CD4-positive, alpha-beta T cell (primary cell): ENCODE measurements at regions not wholly inside any gene's neighbourhood (a gene's known extent, or its start where the extent isn't known, plus 50 kb on each side); places are given as distances from the start of the nearest gene placed in this dataset.

Experiments used
- ATAC-seq: fragments of 200-7000 bp; cut with Tn5 transposase; one replicate; pipeline ENCODE4 v1.10.0; 2022; ENCODE audit warnings: mild to moderate bottlenecking; ENCODE audit not compliant: poor library complexity
- CTCF ChIA-PET: fragments of 350-600 bp; sonication (Branson Sonifier 250); formaldehyde crosslinking; loops from one replicate; lab custom pipeline; 2021; ENCODE audit warnings: antibody characterized with exemption, inconsistent platforms; lab: Charles Lee
- POLR2A ChIA-PET: fragments of 350-600 bp; sonication (Branson Sonifier 250); formaldehyde crosslinking; loops from one replicate; lab custom pipeline; 2021; ENCODE audit warnings: antibody characterized with exemption, inconsistent platforms; lab: Charles Lee
- DNase-seq, 14 experiments: peaks; one replicate each; pipeline ENCODE4 v3.0.0-alpha.2; 2013 to 2020; ENCODE audit warnings: mixed read lengths in 2 of 14
- H3K27ac ChIP-seq, 2 donors: one replicate each; pipeline versions ENCODE4 v1.5.1 to v1.7.0; 2013; ENCODE audit warnings: low read length in 2 of 2, low read depth in 1 of 2, mild to moderate bottlenecking in 1 of 2
- H3K27me3 ChIP-seq, 2 experiments: 1 replicate in 1 of 2; 2 replicates in 1 of 2; pipeline versions ENCODE4 v1.6.1 to v1.7.0; 2013; ENCODE audit warnings: low read length in 2 of 2, control low read depth in 1 of 2, mild to moderate bottlenecking in 1 of 2, moderate library complexity in 1 of 2; ENCODE audit not compliant: insufficient read depth in 2 of 2, control insufficient read depth in 1 of 2
- H3K36me3 ChIP-seq: one replicate; pipeline ENCODE4 v1.6.1; 2013; ENCODE audit warnings: low read length, control low read depth; ENCODE audit not compliant: insufficient read depth
- H3K4me1 ChIP-seq: one replicate; pipeline ENCODE4 v1.6.1; 2013; ENCODE audit warnings: low read length, control low read depth; ENCODE audit not compliant: insufficient read depth
- H3K4me3 ChIP-seq: one replicate; pipeline ENCODE4 v1.5.1; 2013; ENCODE audit warnings: mild to moderate bottlenecking, low read length, moderate library complexity
- H3K9me3 ChIP-seq, 2 experiments: 1 replicate in 1 of 2; 2 replicates in 1 of 2; pipeline versions ENCODE4 v1.6.1 to v1.7.0; 2013; ENCODE audit warnings: low read length in 2 of 2, mild to moderate bottlenecking in 2 of 2, control low read depth in 1 of 2, moderate library complexity in 1 of 2; ENCODE audit not compliant: control insufficient read depth in 1 of 2, insufficient read depth in 1 of 2
- H3K27ac Mint-ChIP-seq: one replicate; pipeline ENCODE4 v1.8.0; 2020; ENCODE audit warnings: mixed read lengths
- H3K27me3 Mint-ChIP-seq: one replicate; pipeline ENCODE4 v1.8.0; 2021; ENCODE audit warnings: mixed read lengths
- H3K36me3 Mint-ChIP-seq: one replicate; pipeline ENCODE4 v1.8.0; 2021; ENCODE audit warnings: low read depth, mixed read lengths
- H3K4me1 Mint-ChIP-seq: one replicate; pipeline ENCODE4 v1.8.0; 2021; ENCODE audit warnings: low read depth, mixed read lengths
- H3K4me3 Mint-ChIP-seq: one replicate; pipeline ENCODE4 v1.8.0; 2020; ENCODE audit warnings: mild to moderate bottlenecking, mixed read lengths
- H3K9me3 Mint-ChIP-seq: one replicate; pipeline ENCODE4 v1.8.0; 2020; ENCODE audit warnings: mixed read lengths
- intact Hi-C, 2 experiments: fragments of 100-400 bp; cut with DNase I in 1 of 2; cut with micrococcal nuclease in 1 of 2; formaldehyde crosslinking; loops; one replicate each; pipeline versions ENCODE4 v1.15.1 to v1.9.0; 2023 to 2025; cut with DNase I, micrococcal nuclease
- TF ChIP-seq, protein P1 (sequence below): fragments of 200-600 bp; IDR thresholded peaks from one replicate; pipeline ENCODE4 v1.8.0; 2022; ENCODE audit warnings: antibody characterized with exemption, mild to moderate bottlenecking

- ATAC-seq, result no peak
- no peak for DNase-seq
- Mint-ChIP-seq H3K4me1 (no peaks in the 10 kb centered on the region), H3K27ac (no peak overlapping the region), H3K36me3 (no peaks in the 10 kb centered on the region), H3K9me3 (peaks cover 4% of the 10 kb centered on the region), H3K27me3 (peaks cover 7% of the 10 kb centered on the region), H3K4me3 (no peak overlapping the region)
- ChIA-PET POLR2A (no interaction called here), CTCF (no interaction called here)
- Histone ChIP-seq H3K27ac (no peak overlapping the region), H3K4me3 (no peak overlapping the region), H3K4me1 (no peaks in the 10 kb centered on the region), H3K9me3 (peaks cover 6 to 7% of the 10 kb centered on the region in 2 experiments), H3K27me3 (peaks cover 0 to 2% of the 10 kb centered on the region in 2 experiments), H3K36me3 (no peaks in the 10 kb centered on the region)
- intact Hi-C loops, result no loop called here
- TF ChIP-seq, protein P1, sequence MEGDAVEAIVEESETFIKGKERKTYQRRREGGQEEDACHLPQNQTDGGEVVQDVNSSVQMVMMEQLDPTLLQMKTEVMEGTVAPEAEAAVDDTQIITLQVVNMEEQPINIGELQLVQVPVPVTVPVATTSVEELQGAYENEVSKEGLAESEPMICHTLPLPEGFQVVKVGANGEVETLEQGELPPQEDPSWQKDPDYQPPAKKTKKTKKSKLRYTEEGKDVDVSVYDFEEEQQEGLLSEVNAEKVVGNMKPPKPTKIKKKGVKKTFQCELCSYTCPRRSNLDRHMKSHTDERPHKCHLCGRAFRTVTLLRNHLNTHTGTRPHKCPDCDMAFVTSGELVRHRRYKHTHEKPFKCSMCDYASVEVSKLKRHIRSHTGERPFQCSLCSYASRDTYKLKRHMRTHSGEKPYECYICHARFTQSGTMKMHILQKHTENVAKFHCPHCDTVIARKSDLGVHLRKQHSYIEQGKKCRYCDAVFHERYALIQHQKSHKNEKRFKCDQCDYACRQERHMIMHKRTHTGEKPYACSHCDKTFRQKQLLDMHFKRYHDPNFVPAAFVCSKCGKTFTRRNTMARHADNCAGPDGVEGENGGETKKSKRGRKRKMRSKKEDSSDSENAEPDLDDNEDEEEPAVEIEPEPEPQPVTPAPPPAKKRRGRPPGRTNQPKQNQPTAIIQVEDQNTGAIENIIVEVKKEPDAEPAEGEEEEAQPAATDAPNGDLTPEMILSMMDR, result no peak
These were observed 52.8 kb upstream of the ITGA6 start for GRCh38 chr2:172374318-172375240.

GRCh38 chr2:172375251-172375650, 52.1 kb upstream of the ITGA6 start:
- Mint-ChIP-seq H3K27ac (no peak overlapping the region), H3K9me3 (peaks cover 4% of the 10 kb centered on the region), H3K4me3 (no peak overlapping the region), H3K4me1 (no peaks in the 10 kb centered on the region), H3K36me3 (no peaks in the 10 kb centered on the region), H3K27me3 (peaks cover 7% of the 10 kb centered on the region)
- no peak overlapping the region for H3K27ac ChIP-seq
- no peak for ATAC-seq
- peak in 1 of 14 experiments; percentile 14 for DNase-seq
- TF ChIP-seq, protein P1, result no peak
- H3K36me3 ChIP-seq, result no peaks in the 10 kb centered on the region
- peaks cover 8 to 11% of the 10 kb centered on the region in 2 experiments for H3K9me3 ChIP-seq
- intact Hi-C loops, result no loop called here
- no peak overlapping the region for H3K4me3 ChIP-seq
- H3K4me1 ChIP-seq, result no peaks in the 10 kb centered on the region
- H3K27me3 ChIP-seq, result peaks cover 0 to 2% of the 10 kb centered on the region in 2 experiments
- ChIA-PET CTCF (no interaction called here), POLR2A (no interaction called here)

DNA sequence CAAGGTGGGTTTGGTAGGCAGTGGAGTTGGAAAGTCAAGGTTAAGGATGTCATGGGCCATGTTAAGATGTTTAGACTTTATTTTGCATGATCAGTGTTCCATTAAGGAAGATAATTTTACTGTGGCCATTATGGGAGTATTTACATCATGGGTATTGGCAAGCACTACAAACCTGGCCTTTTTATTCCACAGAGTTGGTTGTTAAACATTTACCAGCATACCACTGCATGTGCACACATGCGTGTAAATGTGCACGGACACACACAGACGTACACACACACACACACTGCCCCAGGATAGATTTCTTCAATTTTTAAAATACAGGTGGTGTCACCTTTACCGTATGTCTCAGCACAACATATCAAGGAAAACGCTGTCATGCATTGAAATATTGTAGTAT, 51.4 kb upstream of the ITGA6 start:
- TF ChIP-seq, protein P1, result no peak
- Mint-ChIP-seq H3K9me3 (peaks cover 4% of the 10 kb centered on the region), H3K27ac (no peak overlapping the region), H3K4me1 (no peaks in the 10 kb centered on the region), H3K27me3 (peaks cover 7% of the 10 kb centered on the region), H3K4me3 (no peak overlapping the region), H3K36me3 (no peaks in the 10 kb centered on the region)
- ChIA-PET CTCF (no interaction called here), POLR2A (no interaction called here)
- no peak overlapping the region for H3K4me3 ChIP-seq
- H3K36me3 ChIP-seq, result no peaks in the 10 kb centered on the region
- ATAC-seq (no peak), DNase-seq (no peak)
- no peak overlapping the region for H3K27ac ChIP-seq
- peaks cover 0 to 2% of the 10 kb centered on the region in 2 experiments for H3K27me3 ChIP-seq
- no peaks in the 10 kb centered on the region for H3K4me1 ChIP-seq
- intact Hi-C loops, result no loop called here
- peaks cover 8 to 11% of the 10 kb centered on the region in 2 experiments for H3K9me3 ChIP-seq
